SW480 (cell line): ENCODE measurements at regions not wholly inside any gene's neighbourhood (a gene's known extent, or its start where the extent isn't known, plus 50 kb on each side); places are given as distances from the start of the nearest gene placed in this dataset.

Experiments used
- DNase-seq: peaks from one replicate; pipeline ENCODE4 v3.0.0-alpha.2; 2016; ENCODE audit warnings: low spot score

DNA sequence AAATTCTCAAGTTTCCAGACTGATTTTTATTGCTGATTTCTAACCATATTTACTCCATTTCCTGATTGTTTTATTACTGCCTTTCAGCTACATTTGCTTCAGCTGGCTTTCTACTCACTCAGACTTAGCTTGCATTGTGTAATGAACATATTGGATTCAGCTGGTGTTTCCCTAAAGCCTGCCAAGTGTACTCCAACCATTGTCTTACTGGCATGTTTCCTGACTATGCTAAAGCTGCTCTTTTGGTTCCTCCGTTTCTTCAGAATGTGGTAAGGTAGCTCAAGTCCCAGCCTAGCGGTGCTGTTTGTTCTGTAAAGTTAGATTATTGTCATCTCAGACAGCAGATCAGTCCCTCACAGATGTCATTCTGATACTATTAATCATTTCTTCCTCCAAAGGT, 53.1 kb upstream of the GLRA2 start:
- no peak for DNase-seq

DNA sequence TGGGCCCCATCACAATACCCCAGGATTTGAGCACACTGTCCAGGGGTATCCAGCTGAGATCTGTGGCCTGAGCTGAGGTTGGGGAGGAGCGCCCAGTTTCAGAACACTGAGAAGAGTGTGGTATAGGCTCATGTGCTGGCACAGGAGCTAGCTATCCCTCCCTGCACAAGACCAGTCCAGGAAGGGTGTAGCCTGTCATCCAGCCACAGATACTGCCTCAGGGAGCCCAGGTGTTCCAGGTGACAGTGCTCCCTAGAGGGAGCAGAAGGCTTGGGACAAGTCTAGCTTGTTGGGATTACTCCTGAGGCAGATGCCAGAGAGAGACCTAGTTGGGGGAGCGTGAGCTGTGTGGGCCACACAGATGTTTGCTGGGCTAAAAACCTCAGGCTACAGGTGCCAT, 79.6 kb upstream of the GLRA2 start:
- no peak for DNase-seq

DNA sequence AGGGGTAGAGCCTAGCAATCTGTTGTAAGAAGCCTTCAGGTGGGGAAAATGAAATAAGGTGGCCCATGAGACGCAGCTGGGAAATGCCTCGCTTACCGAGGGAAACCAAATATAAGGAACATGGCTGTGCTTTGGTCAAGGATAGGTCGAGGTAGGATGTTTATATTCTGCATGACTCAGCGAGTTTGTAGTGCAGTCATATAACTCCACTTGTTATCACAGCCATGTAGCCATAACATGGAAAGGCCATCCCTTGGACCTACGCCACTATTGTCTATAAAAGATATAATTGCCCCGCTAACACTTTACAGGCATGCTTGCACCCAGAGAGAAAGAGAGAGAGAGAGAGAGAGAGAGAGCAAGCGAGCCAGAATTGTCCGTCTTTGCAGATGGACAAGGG, 80.9 kb upstream of the GLRA2 start:
- DNase-seq: no peak

DNA sequence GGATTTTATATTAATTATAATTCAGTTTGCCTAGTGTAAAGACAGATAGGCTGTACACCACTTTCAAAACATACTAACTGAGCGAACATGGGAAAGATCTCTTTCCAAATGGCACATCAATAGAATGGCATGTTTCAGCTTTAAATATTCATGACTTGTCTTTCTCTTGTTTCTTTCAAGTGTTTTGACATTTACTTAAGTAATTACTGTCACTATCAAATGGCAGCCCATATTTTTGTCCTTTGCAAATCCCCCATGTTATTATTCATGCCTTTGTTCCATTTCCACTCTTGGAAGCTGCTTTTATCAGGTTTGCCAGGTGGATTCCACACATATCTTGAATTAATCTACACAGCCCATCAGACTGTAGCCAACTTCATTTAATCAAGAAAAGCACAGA, 89.2 kb upstream of the GLRA2 start:
- DNase-seq: no peak

DNA sequence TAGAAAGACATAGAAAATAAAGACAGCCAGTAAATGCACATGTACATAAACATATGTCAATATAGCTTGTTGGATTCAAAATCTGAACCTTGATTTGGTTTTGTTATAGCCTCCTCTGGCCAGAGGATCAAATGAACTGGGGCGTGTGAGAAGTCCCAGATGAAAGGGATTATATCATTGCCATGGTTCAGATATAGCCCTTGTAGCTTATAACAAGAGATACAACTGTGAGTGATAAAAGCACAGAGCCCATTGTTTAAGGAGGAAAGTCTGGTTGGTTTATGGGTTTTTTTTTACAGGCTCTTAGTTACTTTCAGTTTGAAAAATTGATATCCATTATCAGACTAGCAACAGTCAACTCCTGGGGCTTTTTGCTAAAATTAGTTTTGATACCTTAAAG, 101.7 kb upstream of the GLRA2 start:
- no peak for DNase-seq

DNA sequence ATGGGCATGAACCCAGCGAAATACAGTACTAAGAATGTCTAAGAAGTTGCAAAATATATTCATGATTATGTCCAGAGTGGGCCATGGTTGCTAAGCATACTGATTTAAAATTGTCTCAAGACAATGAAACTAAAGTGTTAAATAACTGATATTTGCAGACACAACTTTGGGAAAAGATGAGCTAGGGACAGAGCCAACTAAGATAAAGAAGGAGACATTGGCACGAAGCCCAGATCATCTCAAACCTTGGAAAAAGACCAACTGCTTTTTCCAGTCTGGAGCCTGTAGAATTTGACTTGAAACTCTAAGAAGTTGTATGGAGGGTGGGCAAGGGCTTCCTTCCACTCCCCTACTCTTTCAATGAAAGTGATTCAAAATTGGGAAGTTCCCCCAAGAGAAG, 108.5 kb upstream of the GLRA2 start:
- no peak for DNase-seq

DNA sequence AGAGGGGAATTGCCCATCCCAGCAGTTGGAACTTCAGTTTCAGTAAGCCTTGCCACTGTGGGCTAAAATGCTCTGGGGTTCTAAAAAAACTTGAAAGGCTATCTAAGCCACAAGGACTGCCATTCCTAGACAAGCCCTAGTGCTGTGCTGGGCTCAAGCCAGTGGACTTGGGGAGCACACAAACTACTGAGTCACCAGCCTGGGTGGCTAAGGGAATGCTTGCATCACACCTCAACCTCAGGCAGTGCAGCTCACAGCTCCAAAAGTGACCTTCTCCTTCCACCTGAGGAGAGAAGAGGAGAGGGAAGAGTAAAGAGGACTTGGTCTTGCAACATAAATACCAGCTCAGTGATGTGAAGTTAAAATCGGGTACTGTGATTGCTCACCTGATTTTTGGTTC, 116.7 kb upstream of the GLRA2 start:
- DNase-seq: no peak

DNA sequence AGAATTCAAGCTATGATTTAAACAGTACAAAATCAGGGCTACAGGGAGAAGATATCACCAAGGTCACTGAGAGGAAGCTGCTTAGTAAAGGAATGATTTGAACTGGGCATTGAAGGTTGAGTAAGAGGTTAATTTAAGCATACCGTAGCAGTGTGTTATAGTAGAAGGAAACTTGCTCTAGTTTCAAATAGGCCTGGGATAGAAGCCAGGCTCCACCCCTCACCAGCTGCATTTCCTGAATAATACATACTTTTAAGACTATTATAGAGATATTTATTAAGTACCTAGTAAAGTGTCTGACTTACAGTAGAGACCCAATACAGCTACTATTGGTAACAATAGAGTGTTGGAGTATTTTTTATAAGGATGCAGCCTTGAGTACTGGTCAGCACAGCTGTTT, 118.0 kb upstream of the GLRA2 start:
- DNase-seq: no peak

DNA sequence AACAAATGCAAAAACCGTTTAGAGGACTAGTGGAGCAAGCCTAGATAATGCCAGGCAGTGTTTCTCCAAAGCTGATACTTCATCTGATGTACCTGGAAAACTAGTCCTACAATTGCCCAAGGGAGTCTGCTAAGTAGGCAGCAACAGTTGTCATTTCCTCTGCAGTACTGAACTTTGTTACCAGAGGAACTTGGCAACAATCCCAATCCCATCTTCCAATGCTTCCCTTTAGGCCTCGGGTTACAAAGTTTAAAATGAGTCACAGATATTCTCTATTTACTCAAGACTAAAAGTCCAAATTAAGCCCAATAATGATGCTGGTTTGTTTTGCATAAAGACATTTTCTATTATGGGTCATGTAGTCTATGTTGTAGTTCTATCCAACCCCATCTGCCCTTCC, 120.0 kb upstream of the GLRA2 start:
- no peak for DNase-seq

DNA sequence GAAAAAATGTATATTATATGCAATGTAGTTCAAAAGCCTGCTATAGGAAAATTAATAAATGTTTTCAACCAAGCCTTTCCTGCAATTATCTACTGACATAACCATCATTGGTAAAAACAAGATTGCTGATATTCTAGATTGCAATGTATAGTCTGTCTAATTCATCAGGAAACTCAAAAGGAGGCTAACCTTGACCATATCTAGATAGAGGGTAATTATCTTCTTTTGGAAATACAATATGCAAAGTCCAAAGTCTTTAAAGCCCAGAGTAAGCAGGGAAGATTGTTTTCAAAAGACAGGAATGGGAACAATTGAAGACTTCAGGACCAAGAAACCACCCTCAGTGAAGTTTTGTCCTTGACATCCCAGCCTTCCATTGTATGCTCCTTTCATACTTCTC, 123.1 kb upstream of the GLRA2 start:
- no peak for DNase-seq

DNA sequence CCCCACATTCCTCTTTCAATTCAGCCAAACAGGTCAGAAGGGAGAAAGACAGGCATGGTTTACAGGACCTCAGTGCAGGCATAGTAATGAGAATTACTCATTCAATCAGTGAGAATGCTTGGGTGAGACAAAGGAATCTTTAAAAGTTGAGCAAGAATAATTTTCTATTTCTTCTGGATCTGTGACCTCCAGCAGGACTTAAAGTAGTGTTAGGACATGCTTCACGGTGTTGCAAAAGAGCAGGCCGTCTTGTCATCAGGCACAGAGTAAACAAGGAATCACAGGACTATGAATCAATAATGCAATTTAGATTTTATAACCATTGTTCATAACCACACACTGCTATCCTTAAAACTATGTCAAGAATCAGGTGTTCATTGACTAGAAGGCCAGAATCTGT, 130.6 kb upstream of the GLRA2 start:
- no peak for DNase-seq

DNA sequence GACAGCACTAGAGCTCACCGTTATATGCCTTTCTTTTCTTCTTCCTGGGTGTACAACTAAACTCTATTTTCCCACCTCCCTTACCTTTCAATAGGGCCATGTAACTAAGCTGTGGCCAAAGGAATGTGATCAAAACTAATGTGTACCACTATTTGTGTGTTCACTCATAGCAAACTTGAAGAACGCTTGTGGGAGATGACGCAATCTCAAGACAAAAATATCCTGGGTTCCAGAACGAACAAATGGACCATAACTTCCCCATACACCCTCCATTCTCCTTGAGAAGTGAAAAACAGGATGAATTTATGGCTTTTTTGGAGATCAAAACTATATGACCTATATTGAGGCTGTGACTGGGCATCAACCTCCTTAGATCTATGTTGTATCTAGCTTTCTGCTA, 139.7 kb upstream of the GLRA2 start:
- DNase-seq: no peak

DNA sequence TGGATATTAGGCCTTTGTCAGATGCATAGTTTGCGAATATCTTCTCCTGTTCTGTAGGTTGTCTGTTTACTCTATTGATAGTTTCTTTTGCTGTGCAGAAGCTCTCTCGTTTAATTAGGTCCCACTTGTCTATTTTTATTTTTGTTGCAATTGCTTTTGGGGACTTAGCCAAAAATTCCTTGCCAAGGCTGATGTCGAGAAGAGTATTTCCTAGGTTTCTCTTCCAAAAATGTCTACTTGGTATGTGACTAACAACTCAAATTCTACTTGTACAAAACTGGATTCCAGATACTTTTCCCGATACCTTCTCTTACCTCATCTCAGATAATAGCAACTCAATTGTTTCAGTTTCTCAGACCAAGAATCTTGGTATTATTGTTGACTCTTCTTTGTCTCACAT, 142.4 kb upstream of the GLRA2 start:
- no peak for DNase-seq

DNA sequence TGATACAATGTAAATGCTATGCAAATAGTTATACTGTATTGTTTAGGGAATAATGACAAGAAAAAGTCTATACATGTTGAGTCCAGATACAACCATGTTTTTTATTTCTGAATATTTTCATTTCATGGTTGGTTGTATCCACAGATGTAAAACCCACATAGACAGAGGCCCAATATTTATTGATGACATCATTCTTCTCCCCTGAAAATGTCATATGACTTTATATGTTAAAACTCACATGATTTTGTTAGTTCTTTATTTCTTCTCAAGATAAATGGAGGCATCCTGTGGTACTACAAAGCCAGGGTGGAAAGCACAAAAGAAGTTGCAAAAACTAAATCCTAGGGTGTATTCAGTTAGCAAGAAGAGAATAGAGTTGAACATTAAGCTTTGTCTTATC, 149.3 kb upstream of the GLRA2 start:
- no peak for DNase-seq

DNA sequence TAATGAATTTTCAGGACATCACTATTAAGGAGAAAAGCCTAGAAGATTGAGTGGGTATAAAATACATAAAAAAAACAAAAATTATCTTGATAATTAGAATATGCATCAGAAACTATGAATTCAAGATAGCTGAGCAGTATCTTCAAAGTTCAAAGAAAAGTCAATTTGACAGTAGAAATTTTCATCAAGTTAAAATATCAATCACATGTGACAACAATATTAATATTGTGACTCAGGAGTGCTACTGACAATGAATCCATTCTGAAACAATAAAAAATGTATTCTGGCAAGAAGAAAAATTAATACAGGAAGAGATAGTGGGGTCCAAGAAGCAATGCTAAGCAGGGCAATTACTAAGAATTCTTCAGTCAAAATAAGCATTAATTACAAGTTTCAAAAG, 151.9 kb upstream of the GLRA2 start:
- DNase-seq: no peak

DNA sequence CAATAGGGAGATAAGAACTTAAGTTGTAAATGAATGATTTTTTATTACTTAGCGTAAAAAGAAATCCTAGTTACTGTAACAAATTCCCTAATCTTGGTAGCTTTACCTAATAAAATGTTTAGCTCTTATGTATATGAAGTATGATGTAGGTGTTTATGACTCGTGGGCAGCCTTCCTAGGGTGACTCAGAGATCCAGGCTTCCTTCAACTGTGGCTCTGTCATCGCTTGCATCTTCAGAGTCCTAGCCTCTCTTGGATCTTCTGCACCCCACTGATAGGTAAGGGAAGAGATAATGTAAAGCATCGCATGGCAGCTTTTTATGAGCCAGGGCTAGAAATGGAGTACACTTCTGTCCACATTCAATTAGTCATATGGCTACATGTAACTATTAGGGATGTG, 165.6 kb upstream of the GLRA2 start:
- no peak for DNase-seq

DNA sequence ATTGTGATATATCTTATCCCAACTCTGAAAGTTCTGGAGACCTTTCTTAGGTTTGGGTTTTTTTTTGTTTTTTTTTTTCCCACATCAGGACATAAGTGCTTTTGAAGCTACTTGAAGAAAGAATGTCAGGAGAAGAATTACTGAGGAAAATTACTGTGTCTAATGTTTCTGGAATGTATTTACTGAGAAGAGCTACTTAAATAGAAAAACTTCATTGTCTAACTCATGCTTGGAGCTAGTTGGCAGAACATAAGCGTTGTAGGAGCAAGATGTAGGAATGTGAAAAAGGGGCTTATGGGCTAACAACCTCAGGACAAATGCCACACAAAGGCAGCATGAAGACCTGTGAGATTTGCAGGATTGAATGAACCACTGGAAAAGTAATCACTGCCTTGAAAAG, 166.6 kb upstream of the GLRA2 start:
- DNase-seq: no peak

DNA sequence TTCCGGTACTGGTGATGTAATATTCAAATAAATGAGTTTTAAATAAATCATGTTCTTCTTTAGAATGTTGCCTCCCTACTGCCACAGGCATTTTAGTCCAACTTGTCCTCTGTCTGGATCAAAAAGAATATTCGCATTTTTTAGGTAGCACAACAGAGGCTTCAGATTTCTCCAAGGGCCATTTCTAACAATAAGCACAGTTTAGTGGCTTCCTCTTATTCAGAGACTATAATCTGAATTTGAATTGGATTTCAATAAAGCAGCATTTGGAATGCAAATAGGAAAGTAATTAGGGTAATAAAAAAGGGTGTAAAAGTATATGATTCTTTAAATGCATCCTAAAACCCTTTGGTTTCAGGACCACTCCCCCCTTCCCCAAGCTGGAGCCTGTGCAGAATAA, 167.9 kb upstream of the GLRA2 start:
- no peak for DNase-seq

DNA sequence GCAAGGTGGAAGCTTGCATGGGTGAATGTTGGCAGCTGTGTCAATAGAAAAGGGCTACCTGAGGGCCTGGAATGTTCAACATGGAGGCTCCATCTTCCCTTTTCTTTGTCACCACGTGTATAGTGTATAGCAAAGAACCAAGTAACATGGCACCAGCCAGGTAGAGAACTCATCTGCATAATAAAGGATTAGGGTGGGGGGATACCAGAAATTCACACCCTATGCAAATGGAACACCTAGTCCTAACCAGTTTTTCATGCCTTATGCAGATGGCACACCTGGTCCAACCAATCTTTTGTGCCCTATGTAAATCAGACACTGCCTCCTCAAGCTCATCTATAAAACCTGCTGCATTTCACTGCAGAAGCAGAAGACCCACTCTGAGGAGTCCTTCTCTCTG, 169.6 kb upstream of the GLRA2 start:
- no peak for DNase-seq

DNA sequence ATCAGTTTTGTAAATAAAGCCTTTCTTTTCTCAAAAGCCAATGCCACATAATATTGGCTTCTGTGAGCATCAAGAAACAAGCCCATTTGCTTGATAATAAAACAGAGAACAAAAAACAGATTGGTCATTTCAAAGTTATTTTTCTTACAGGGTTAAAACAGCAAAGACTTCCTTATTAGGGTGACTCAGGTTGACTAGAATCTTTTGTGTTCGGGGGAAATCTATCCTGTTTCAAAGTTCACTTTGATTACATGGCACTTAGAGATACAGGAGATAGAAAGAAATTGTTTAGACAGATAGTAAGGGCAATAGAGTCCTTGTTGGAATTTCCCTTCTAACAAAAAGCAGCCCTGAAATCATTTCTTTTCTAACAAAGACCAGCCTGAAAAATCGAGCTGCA, 170.0 kb upstream of the GLRA2 start:
- no peak for DNase-seq

DNA sequence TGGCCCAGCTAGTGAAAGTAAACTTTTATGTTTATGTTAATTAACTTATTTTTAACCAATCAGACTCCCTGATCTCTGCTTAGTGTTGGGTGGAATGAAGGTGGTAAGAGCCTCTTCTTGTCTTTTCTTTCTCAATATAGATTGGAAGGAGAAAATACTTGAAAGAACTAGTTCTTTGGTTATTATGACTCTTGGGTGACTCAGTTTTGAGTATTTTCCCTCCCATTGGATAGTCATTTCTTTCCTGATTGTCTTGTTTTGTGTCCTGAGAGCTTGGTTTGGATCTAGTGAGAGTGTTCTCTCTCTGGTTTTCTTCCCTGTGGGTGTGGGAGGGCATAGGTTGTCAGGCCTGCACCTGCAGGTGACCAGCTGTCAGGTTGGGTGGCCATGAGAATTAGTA, 172.0 kb upstream of the GLRA2 start:
- no peak for DNase-seq

DNA sequence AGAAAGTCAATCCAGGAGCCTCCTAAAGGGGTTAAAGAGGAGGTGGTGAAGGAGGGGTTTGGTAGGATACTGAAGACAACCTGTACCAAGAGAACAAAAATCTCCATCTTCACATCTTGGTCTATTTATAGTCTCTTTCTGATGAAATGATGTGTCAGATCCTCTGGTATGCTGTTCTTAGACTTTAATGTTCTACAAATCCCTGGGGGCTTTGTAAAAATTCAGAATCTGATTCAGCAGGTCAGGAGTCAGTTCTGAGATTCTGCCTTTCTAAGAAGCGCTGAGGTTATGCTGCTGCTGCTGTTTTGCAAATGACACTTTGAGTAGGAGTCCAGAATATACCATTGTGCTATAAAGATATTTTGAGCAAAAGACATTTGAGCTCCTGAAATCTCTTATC, 172.9 kb upstream of the GLRA2 start:
- no peak for DNase-seq

DNA sequence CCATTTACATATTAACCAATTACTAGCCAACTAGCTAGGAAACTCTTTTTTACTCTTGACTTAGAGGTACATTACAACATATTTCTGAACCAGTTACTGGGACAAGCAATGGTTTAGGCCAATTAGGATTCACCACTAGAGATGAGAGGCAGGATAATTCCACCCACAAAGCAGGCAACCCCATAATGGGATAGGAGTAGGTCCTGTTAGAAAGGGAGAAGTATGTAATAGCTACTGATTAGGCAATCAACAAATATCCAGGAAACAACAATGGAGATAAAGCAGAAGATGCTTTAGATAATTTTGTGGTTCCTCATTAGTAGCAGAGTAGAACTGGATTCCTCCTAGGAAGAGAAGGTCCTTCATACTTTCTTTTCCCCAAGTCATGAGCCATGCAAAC, 173.8 kb upstream of the GLRA2 start:
- no peak for DNase-seq

DNA sequence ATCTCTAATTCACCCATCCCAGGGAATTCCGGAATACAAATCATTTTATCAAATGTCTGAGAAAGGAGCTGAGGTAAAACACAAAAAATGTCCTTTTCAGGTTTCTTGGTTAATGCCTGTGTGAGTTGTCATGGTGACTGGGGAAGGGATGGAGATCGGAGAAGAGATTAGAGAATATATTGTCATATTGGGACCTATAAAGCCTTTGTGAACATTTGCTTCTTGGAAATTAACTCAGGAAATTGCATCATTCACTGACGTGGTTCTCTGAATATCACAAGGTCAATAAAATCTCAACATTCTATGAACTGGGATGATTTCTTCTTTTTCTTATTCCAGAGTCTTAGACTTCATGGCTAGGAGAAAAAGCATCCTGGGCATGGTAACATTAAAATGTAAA, 174.8 kb upstream of the GLRA2 start:
- DNase-seq: no peak

DNA sequence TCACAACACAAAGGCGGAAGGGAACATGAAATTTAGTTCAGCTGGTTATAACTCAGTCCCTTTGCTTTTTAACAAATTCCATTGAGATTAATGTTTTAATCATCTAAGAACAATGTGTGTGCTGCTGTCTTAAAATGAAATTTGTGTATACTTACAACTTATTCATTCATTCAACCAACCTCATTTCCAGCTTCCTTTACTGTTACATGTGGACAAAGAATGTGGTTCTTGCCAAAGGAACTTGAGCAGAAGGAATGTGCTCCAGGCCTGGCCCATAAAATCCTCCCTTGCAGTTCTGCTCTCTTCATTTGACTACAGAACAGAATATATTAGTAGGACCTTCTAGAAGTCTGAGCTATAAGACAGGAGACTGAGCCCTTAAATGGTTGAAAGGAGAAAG, 176.8 kb upstream of the GLRA2 start:
- DNase-seq: no peak
